Neural cell (in vitro differentiated cells): ENCODE measurements at regions not wholly inside any gene's neighbourhood (a gene's known extent, or its start where the extent isn't known, plus 50 kb on each side); places are given as distances from the start of the nearest gene placed in this dataset.

Experiments used
- CTCF ChIP-seq: fragments of 450-650 bp; IDR thresholded peaks from 2 replicates; pipeline ENCODE4 v1.5.1; 2014; ENCODE audit warnings: antibody characterized with exemption, mild to moderate bottlenecking, moderate library complexity; ENCODE audit not compliant: poor library complexity, severe bottlenecking
- EP300 ChIP-seq: fragments of 450-650 bp; conservative IDR thresholded peaks from 2 replicates; pipeline ENCODE4 v1.6.1; 2014; ENCODE audit warnings: antibody characterized with exemption, mild to moderate bottlenecking, moderate library complexity; ENCODE audit not compliant: poor library complexity, severe bottlenecking
- MXI1 ChIP-seq: fragments of 450-650 bp; conservative IDR thresholded peaks from 2 replicates; pipeline ENCODE4 v1.6.1; 2014; ENCODE audit warnings: antibody characterized with exemption, mild to moderate bottlenecking; ENCODE audit not compliant: poor library complexity, severe bottlenecking
- REST ChIP-seq: IDR thresholded peaks from 2 replicates; pipeline ENCODE4 v1.6.1; 2012; ENCODE audit warnings: borderline replicate concordance
- TAF1 ChIP-seq: IDR thresholded peaks from 2 replicates; pipeline ENCODE4 v1.6.1; 2012; ENCODE audit warnings: low read depth

- TF ChIP-seq CTCF (no peak), MXI1 (no peak), TAF1 (no peak), EP300 (no peak), REST (no peak)
Measured at GRCh38 chr1:223046011-223046410, 97.0 kb downstream of the TLR5 start.
